GM20000 (cell line): ENCODE measurements at regions not wholly inside any gene's neighbourhood (a gene's known extent, or its start where the extent isn't known, plus 50 kb on each side); places are given as distances from the start of the nearest gene placed in this dataset.

Experiments
- DNase-seq: peaks from one replicate; pipeline ENCODE4 v3.0.0; 2012; ENCODE audit warnings: low spot score
- TF ChIP-seq, protein P1 (sequence below): IDR thresholded peaks from 2 replicates; pipeline ENCODE4 v1.5.1; 2012; ENCODE audit warnings: mild to moderate bottlenecking, control low read depth; ENCODE audit errors: extremely low read depth, missing control alignments

DNA sequence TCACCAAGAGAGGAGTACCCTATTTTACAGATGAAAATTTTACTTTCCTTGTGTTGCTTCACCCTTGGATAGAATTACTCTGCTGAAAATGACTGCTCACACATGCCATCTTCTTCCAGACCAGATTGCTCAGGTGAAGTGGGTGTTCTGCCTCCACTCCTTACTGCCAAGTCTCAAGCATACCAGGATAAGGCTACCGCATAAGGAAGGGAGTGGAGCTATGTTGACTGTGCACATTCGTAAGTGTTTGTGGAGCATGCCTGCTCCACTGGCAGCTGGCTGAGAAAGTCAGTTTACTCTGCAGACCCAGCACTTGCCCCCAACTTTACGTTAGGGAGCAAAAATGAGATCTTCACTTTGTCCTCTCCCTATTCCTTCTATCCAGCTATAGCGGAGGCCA lies 405.0 kb upstream of the DDX18 start:
- no peak for DNase-seq
- TF ChIP-seq, protein P1, sequence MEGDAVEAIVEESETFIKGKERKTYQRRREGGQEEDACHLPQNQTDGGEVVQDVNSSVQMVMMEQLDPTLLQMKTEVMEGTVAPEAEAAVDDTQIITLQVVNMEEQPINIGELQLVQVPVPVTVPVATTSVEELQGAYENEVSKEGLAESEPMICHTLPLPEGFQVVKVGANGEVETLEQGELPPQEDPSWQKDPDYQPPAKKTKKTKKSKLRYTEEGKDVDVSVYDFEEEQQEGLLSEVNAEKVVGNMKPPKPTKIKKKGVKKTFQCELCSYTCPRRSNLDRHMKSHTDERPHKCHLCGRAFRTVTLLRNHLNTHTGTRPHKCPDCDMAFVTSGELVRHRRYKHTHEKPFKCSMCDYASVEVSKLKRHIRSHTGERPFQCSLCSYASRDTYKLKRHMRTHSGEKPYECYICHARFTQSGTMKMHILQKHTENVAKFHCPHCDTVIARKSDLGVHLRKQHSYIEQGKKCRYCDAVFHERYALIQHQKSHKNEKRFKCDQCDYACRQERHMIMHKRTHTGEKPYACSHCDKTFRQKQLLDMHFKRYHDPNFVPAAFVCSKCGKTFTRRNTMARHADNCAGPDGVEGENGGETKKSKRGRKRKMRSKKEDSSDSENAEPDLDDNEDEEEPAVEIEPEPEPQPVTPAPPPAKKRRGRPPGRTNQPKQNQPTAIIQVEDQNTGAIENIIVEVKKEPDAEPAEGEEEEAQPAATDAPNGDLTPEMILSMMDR: no peak

DNA sequence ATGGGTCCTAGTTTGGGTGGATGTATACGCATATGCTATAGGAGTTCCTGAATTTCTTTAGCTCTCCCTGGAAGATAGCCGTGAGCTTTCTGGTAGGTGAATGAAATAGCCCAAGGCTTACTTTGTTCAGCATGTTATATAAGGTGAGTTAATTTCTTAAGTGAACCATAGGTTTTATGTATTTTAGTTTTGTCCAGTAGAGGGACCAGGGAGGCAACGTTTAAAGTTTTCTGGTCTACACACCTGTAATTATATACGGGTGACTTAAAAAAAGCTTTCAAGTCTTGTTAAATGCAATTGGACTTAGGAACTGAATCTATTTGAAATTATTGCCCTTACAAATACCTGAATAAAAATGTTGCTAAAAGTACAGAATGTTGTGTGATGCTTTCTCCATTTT lies 402.5 kb upstream of the DDX18 start:
- DNase-seq: no peak
- TF ChIP-seq, protein P1: no peak

DNA sequence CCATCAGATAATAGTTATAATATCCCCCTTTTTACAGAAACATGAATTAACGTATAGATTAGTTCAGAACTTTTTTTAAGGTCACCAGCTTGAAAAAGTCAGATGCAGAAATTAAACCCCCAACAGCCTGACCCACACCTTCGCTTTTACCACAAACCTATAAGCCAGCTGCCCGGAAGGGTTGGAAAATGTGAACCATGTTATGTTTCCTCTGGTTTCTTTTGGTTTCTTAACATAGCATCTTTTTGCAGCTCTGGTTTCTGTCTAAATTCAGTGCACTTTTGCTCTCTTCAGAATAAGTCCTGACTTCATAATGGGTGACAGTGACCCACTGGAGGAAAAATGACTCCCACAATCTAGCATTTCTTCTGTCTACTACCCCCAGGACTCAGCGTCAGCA lies 381.7 kb upstream of the DDX18 start:
- TF ChIP-seq, protein P1: no peak
- no peak for DNase-seq

DNA sequence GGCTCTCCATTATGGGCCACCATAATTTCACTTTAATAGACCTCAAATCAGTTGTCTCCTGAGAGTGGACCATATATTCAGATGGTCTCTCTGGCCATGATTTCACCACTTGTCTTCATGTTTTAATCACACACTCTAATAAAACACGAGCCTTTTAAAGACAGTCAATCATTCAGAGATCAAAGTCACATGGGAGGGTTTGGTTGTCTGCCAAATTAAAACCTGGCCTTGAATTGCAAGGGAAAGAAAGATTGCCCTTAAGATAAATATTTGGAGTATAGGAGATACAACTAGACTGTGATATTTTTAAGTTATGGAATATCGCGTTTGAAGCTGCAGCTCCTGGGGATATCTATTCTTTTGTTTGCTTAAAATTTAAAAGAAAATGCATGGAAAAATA lies 377.8 kb upstream of the DDX18 start:
- TF ChIP-seq, protein P1: no peak
- DNase-seq: no peak

DNA sequence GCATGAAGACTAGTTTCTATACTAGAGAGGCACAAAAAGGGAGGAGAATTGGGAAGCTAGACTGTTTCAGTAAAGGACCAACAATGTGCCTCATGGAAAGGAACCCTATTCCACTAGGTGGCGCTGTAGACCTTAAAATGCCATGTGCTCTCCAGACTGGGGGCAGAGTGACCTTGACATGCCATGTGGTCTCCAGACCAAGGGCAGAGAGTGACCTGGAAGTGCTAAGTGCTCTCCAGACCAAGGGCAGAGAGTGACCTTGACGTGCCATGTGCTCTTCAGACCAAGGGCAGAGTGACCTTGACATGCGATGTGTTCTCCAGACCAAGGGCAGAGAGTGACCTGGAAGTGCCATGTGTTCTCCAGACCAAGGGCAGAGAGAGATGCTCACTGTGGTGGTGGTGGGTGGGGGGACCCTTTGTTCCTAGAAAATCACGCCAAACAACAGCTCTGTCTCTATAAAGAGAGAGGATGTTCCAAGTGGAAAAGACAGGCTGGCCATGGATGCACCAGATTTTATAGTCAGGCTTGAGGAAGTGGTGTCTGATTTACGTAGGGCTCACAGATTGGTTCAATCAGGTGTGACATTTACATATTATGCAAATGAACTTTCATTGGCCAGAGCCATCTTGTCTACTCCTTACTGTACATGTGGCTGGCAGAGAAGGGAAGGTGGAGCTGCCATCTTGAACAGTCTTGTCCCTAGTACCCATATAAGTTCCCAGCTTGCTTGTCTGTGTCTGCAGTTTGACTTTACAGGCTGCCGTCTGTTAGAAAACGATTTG lies 344.0 kb upstream of the DDX18 start:
- TF ChIP-seq, protein P1: peak; percentile 59
- DNase-seq: peak; percentile 18

DNA sequence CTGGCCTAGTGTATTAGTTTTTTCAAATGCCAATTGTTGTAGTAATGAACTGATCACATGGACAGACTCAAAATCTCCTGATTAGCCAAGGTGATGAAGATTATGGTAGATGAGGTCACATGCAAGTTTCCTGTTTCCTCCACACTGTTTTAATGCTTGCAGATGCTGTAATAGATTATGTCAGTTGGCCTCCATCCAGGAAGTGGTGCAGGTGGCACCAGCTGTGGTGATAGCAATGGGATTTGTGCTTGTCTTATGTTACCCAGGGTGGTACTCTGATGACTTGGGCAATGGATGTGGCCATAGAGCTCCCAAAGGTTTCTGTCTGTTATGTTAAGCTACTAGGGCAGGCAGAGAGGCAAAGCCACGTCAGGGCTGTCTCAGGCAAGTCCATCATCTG lies 332.9 kb upstream of the DDX18 start:
- no peak for DNase-seq
- TF ChIP-seq, protein P1: no peak

DNA sequence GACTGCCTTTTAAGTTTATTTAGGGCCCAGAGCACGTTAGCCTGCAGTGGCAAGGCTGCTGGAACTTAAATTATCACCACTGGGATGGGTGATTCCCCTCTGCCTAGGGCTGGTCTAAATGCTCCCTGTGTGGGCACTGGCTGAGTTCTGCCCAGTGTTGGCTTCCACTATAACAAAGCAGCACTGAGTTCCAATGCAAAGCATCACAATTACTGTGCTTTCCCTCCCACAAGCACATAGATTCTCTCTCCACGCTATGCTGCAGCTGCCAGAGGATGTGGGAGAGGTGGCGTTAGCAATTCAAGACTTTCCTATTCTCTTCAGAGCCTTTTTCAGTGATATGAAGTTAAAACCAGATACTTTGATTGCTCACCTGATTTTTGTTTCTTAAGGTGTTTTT lies 328.9 kb upstream of the DDX18 start:
- DNase-seq: no peak
- TF ChIP-seq, protein P1: no peak
